Naive thymus-derived CD8-positive, alpha-beta T cell (primary cell): ENCODE measurements at regions not wholly inside any gene's neighbourhood (a gene's known extent, or its start where the extent isn't known, plus 50 kb on each side); places are given as distances from the start of the nearest gene placed in this dataset.

Experiments used
- ATAC-seq, 2 donors: fragments of 150-1000 bp; cut with Tn5 transposase in 1 of 2; sonication (Bioruptor Pico), chemical (Tn5 transposase) in 1 of 2; 1 replicate in 1 of 2; 2 replicates in 1 of 2; pipeline ENCODE4 v1.10.0; 2021; ENCODE audit warnings: mild to moderate bottlenecking in 2 of 2, moderate library complexity in 2 of 2
- POLR2A ChIA-PET: fragments of 350-600 bp; sonication (Branson Sonifier 250); formaldehyde crosslinking; loops from one replicate; lab custom pipeline; 2021; ENCODE audit warnings: antibody characterized with exemption; lab: Charles Lee
- DNase-seq, 10 donors: peaks; one replicate each; pipeline versions ENCODE4 v3.0.0 to v3.0.0-alpha.2; 2020 to 2022
- H3K27ac Mint-ChIP-seq, 10 donors: one replicate each; pipeline ENCODE4 v1.8.0; 2020 to 2022; ENCODE audit warnings: mild to moderate bottlenecking in 10 of 10, mixed read lengths in 10 of 10, moderate library complexity in 4 of 10, inconsistent platforms in 1 of 10
- H3K27me3 Mint-ChIP-seq, 5 donors: one replicate each; pipeline ENCODE4 v1.8.0; 2021 to 2022; ENCODE audit warnings: mixed read lengths in 5 of 5
- H3K36me3 Mint-ChIP-seq, 3 donors: one replicate each; pipeline ENCODE4 v1.8.0; 2020 to 2022; ENCODE audit warnings: mixed read lengths in 3 of 3, mild to moderate bottlenecking in 2 of 3, inconsistent platforms in 1 of 3
- H3K4me1 Mint-ChIP-seq, 4 donors: one replicate each; pipeline ENCODE4 v1.8.0; 2021 to 2022; ENCODE audit warnings: mixed read lengths in 4 of 4
- H3K4me3 Mint-ChIP-seq, 10 donors: one replicate each; pipeline ENCODE4 v1.8.0; 2020 to 2022; ENCODE audit warnings: mild to moderate bottlenecking in 10 of 10, mixed read lengths in 10 of 10, moderate library complexity in 6 of 10, inconsistent platforms in 1 of 10
- H3K9me3 Mint-ChIP-seq, 9 donors: one replicate each; pipeline ENCODE4 v1.8.0; 2020 to 2022; ENCODE audit warnings: mixed read lengths in 9 of 9, mild to moderate bottlenecking in 3 of 9, inconsistent platforms in 1 of 9, moderate library complexity in 1 of 9

DNA sequence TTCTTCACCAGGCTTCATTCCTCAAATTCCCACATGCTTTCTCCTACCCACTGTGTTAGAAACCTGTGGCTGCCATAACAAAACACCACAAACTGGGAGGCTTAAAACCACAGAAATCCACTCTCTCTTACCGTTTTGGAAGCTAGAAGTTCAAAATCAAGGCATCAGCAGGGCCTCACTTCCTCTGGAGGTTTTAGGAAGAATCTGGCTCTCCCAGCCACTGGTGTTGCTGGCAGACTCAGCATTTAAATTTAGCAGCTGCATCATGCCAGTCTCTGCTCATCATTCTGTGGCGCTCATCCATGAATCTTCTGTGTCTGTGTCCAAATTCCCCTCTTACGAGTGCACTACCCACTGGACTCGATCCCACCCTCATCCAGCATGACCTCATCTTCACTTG lies 248.5 kb downstream of the ZNF516 start:
- POLR2A ChIA-PET = no interaction called here
- DNase-seq = no peak
- Mint-ChIP-seq H3K36me3 (peaks cover 0 to under 1% (median 0%) of the 10 kb centered on the region in 3 donors), H3K9me3 (no peaks in the 10 kb centered on the region), H3K27ac (peak overlapping the region in 1 of 10 donors; percentile 33), H3K4me3 (no peak overlapping the region), H3K27me3 (peaks cover 0 to 3% (median 0%) of the 10 kb centered on the region in 5 donors), H3K4me1 (no peaks in the 10 kb centered on the region)
- ATAC-seq = no peak

- H3K36me3 Mint-ChIP-seq = peaks cover 0 to 9% (median 8%) of the 10 kb centered on the region in 3 donors
- H3K27ac Mint-ChIP-seq = no peak overlapping the region
- peaks cover 0 to 16% (median 10%) of the 10 kb centered on the region in 9 donors for H3K9me3 Mint-ChIP-seq
- H3K27me3 Mint-ChIP-seq = peaks cover 4 to 53% (median 17%) of the 10 kb centered on the region in 5 donors
- no peak for DNase-seq
- POLR2A ChIA-PET = no interaction called here
- peaks cover 0 to 2% (median 0%) of the 10 kb centered on the region in 4 donors for H3K4me1 Mint-ChIP-seq
- no peak overlapping the region for H3K4me3 Mint-ChIP-seq
- ATAC-seq = no peak
These were observed 260.4 kb downstream of the ZNF516 start for GRCh38 chr18:76234676-76235060.

DNA sequence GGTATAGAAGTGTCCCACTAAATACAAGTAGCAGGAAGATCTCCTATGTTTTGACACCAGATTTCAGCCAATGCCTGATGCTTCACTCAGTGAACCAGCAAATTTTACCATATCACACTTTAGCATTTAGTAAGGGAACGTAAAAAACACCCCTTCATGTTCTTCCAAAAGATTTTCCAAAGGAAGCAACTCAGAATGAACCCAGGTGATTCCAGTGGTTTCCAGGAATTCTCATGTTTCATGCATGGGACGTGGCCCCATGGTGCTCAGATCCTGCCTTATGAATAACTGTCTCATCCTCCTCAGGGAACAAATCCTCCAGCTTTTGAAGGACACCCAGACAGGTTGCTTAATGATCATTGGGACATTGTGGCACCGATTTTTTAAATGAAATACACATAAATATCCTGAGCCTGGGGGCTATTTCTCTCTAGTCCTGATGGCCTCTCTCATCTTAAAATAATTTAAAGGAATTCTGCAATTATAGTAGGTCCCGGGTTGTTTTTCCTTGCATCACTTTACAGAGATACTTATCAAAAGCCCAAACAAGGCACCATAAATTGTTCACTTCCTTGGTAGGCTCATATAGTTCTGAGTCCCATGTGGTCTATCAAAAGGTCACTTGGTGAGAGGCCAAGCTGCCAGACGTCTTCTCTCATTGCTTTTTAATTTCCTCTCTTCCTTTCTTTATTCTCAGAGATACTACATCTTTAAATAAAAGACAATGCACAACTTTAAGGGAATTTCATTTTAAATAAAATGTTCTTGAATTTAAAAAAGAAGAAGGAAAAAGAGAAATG lies 261.0 kb downstream of the ZNF516 start:
- peaks cover 0 to 2% (median 0%) of the 10 kb centered on the region in 4 donors for H3K4me1 Mint-ChIP-seq
- peaks cover 0 to 9% (median 8%) of the 10 kb centered on the region in 3 donors for H3K36me3 Mint-ChIP-seq
- ATAC-seq = no peak
- H3K9me3 Mint-ChIP-seq = peaks cover 0 to 16% (median 10%) of the 10 kb centered on the region in 9 donors
- POLR2A ChIA-PET = no interaction called here
- H3K27me3 Mint-ChIP-seq = peaks cover 4 to 53% (median 17%) of the 10 kb centered on the region in 5 donors
- H3K4me3 Mint-ChIP-seq = no peak overlapping the region
- H3K27ac Mint-ChIP-seq = no peak overlapping the region
- DNase-seq = no peak

GRCh38 chr18:76233406-76233805 lies 261.6 kb downstream of the ZNF516 start:
- DNase-seq (no peak), ATAC-seq (no peak)
- Mint-ChIP-seq H3K27me3 (peaks cover 4 to 53% (median 17%) of the 10 kb centered on the region in 5 donors), H3K4me3 (no peak overlapping the region), H3K36me3 (peaks cover 0 to 9% (median 8%) of the 10 kb centered on the region in 3 donors), H3K4me1 (peaks cover 0 to 2% (median 0%) of the 10 kb centered on the region in 4 donors), H3K9me3 (peaks cover 0 to 12% (median 7%) of the 10 kb centered on the region in 9 donors), H3K27ac (no peak overlapping the region)
- POLR2A ChIA-PET = no interaction called here

- Mint-ChIP-seq H3K36me3 (peaks cover 0 to 5% (median 3%) of the 10 kb centered on the region in 3 donors), H3K27me3 (peaks cover 4 to 53% (median 17%) of the 10 kb centered on the region in 5 donors), H3K4me1 (peaks cover 0 to 2% (median 0%) of the 10 kb centered on the region in 4 donors), H3K27ac (no peak overlapping the region), H3K9me3 (peaks cover 0 to 12% (median 3%) of the 10 kb centered on the region in 9 donors), H3K4me3 (no peak overlapping the region)
- ATAC-seq = no peak
- POLR2A ChIA-PET = no interaction called here
- no peak for DNase-seq
These were observed 262.3 kb downstream of the ZNF516 start for GRCh38 chr18:76232779-76233178.

DNA sequence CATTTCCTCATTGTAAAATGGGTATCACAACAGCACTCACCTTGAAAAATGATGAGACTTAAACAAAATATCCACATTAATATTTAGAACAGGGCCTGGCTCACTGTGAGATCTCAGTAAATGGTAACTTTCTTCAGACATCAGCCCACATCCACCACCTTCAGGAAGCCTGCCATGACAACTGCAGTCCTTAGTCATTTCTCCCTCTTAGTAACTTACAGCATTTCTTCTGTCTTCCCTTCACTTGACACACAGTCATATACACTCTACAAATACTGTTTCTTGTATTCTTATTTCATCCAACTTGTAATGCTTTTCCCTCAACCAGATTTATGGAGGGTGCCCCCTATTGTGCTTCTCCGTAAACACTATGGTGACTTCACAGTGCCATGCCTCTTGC lies 263.0 kb downstream of the ZNF516 start:
- H3K9me3 Mint-ChIP-seq = peaks cover 0 to 4% (median 0%) of the 10 kb centered on the region in 9 donors
- POLR2A ChIA-PET = no interaction called here
- no peaks in the 10 kb centered on the region for H3K36me3 Mint-ChIP-seq
- H3K4me1 Mint-ChIP-seq = peaks cover 0 to 2% (median 0%) of the 10 kb centered on the region in 4 donors
- no peak overlapping the region for H3K4me3 Mint-ChIP-seq
- DNase-seq (no peak), ATAC-seq (no peak)
- H3K27ac Mint-ChIP-seq = no peak overlapping the region
- peaks cover 4 to 53% (median 17%) of the 10 kb centered on the region in 5 donors for H3K27me3 Mint-ChIP-seq

- Mint-ChIP-seq H3K4me3 (no peak overlapping the region), H3K9me3 (peaks cover 0 to 2% (median 0%) of the 10 kb centered on the region in 9 donors), H3K27ac (no peak overlapping the region), H3K27me3 (peaks cover 4 to 53% (median 13%) of the 10 kb centered on the region in 5 donors), H3K36me3 (no peaks in the 10 kb centered on the region), H3K4me1 (peaks cover 0 to 2% (median 0%) of the 10 kb centered on the region in 4 donors)
- DNase-seq = no peak
- POLR2A ChIA-PET = no interaction called here
- no peak for ATAC-seq
These were observed 263.6 kb downstream of the ZNF516 start for GRCh38 chr18:76231402-76231801.

GRCh38 chr18:76230791-76231190 lies 264.3 kb downstream of the ZNF516 start:
- Mint-ChIP-seq H3K4me3 (no peak overlapping the region), H3K9me3 (no peaks in the 10 kb centered on the region), H3K4me1 (peaks cover 0 to 2% (median 0%) of the 10 kb centered on the region in 4 donors), H3K36me3 (no peaks in the 10 kb centered on the region), H3K27ac (no peak overlapping the region), H3K27me3 (peaks cover 3 to 50% (median 13%) of the 10 kb centered on the region in 5 donors)
- POLR2A ChIA-PET = no interaction called here
- DNase-seq = no peak
- no peak for ATAC-seq

DNA sequence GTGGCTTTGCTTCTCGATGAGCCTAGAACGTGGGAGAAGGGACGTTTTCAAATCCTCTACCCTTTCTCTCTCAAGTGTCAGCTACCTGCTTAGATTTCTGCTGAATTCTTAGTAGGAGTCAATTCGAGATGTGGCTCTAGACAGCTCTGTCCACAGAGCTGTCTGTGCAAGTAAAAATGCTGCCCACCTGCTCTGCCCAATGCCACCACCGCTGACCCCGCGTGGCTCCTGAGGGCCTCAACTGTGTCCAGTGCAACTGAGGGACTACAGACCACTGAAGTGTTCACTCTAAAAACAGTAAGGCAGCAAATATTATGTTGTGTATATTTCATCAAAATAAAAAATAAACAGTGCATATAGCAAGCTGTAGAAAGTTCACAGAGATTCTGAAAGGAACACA lies 266.3 kb downstream of the ZNF516 start:
- H3K4me1 Mint-ChIP-seq = peaks cover 0 to 2% (median 0%) of the 10 kb centered on the region in 4 donors
- peaks cover 0 to 30% (median 9%) of the 10 kb centered on the region in 5 donors for H3K27me3 Mint-ChIP-seq
- no peaks in the 10 kb centered on the region for H3K9me3 Mint-ChIP-seq
- no peak overlapping the region for H3K27ac Mint-ChIP-seq
- POLR2A ChIA-PET = no interaction called here
- H3K4me3 Mint-ChIP-seq = no peak overlapping the region
- ATAC-seq (no peak), DNase-seq (no peak)
- H3K36me3 Mint-ChIP-seq = no peaks in the 10 kb centered on the region

- Mint-ChIP-seq H3K4me3 (no peak overlapping the region), H3K9me3 (no peaks in the 10 kb centered on the region), H3K4me1 (peaks cover 0 to 2% (median 0%) of the 10 kb centered on the region in 4 donors), H3K27me3 (peaks cover 0 to 23% (median 8%) of the 10 kb centered on the region in 5 donors), H3K27ac (no peak overlapping the region), H3K36me3 (no peaks in the 10 kb centered on the region)
- POLR2A ChIA-PET = no interaction called here
- DNase-seq = no peak
- ATAC-seq = no peak
These were observed 267.3 kb downstream of the ZNF516 start for GRCh38 chr18:76227759-76228158.

GRCh38 chr18:76223403-76223802 lies 271.6 kb downstream of the ZNF516 start:
- Mint-ChIP-seq H3K27ac (no peak overlapping the region), H3K4me1 (no peaks in the 10 kb centered on the region), H3K27me3 (peaks cover 0 to 6% (median 0%) of the 10 kb centered on the region in 5 donors), H3K9me3 (no peaks in the 10 kb centered on the region), H3K36me3 (no peaks in the 10 kb centered on the region), H3K4me3 (no peak overlapping the region)
- DNase-seq (no peak), ATAC-seq (no peak)
- POLR2A ChIA-PET = no interaction called here

- POLR2A ChIA-PET = no interaction called here
- Mint-ChIP-seq H3K4me3 (no peak overlapping the region), H3K4me1 (peaks cover 0 to 4% (median 1%) of the 10 kb centered on the region in 4 donors), H3K27me3 (peaks cover 0 to 12% (median 3%) of the 10 kb centered on the region in 5 donors), H3K9me3 (no peaks in the 10 kb centered on the region), H3K36me3 (peaks cover 0 to 2% (median 0%) of the 10 kb centered on the region in 3 donors), H3K27ac (no peak overlapping the region)
- no peak for DNase-seq
- ATAC-seq = no peak
These were observed 276.0 kb downstream of the ZNF516 start for GRCh38 chr18:76219023-76219422.

DNA sequence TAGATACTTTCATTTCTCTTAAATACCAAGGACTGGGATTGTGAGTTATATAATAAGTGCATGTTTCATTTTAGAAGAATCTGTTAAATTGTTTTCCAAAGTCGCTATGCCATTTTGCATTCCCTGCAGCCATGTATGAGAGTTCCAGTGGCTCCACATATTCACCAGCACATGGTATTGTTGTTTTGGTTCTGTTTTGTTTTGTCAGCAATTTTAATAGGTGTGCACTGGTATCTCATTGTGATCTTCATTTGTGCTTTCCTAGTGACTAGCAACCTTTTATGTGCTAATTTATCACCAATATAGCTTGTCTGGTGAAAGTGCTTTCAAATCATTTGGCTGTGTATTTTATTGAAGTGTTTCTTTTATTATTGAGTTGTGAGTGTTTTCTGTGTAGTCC lies 278.9 kb downstream of the ZNF516 start:
- DNase-seq (no peak), ATAC-seq (no peak)
- Mint-ChIP-seq H3K36me3 (peaks cover 0 to 2% (median 0%) of the 10 kb centered on the region in 3 donors), H3K4me1 (peaks cover 8 to 18% (median 14%) of the 10 kb centered on the region in 4 donors), H3K9me3 (no peaks in the 10 kb centered on the region), H3K27me3 (peaks cover 0 to 12% (median 3%) of the 10 kb centered on the region in 5 donors), H3K4me3 (no peak overlapping the region), H3K27ac (no peak overlapping the region)
- POLR2A ChIA-PET = no interaction called here
